GM19372 (cell line): ENCODE measurements at regions not wholly inside any gene's neighbourhood (a gene's known extent, or its start where the extent isn't known, plus 50 kb on each side); places are given as distances from the start of the nearest gene placed in this dataset.
"Not testable (repeated sequence)": the region's sequence is repeated elsewhere in the genome, so short reads cannot be mapped to it uniquely, and the experiment has no call there.

Experiments used
- ATAC-seq: cut with Tn5 transposase; IDR thresholded peaks from one replicate; pipeline ENCODE4 v1.9.1; 2021; ENCODE audit warnings: mild to moderate bottlenecking, low read depth, moderate library complexity; ENCODE audit not compliant: unreplicated experiment

DNA sequence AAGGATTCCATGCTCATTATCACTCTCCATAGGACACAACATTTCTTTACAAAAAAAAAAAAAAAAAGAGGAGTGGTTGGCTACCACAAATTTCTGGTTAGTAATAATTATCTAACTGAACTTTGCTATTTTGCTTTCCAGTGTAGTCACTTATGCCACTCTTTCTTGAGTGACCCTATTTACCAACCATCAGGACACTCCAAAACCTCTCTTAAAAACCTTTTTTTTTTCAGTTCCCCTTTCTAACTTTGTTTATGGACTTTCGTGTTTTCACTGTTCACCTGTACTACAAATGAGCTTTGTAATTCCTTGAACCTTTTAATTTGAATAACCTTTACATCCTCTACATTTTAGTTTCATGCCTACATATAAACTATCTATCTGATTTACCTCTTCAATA is 686.5 kb upstream of the PCDH9 start:
- ATAC-seq: no peak

- no peak for ATAC-seq
Observed at GRCh38 chr13:67914535-67914934, 684.4 kb upstream of the PCDH9 start.

DNA sequence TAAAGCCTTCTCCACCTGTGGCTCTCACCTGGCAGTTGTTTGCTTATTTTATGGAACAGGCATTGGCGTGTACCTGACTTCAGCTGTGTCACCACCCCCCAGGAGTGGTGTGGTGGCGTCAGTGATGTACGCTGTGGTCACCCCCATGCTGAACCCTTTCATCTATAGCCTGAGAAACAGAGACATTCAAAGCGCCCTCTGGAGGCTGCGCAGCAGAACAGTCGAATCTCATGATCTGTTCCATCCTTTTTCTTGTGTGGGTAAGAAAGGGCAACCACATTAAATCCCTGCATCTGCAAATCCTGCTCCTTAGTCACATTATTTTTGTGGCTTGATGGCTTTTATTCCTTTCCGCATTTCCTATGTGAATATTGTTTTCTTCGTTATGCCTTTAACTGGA is 672.8 kb upstream of the PCDH9 start:
- ATAC-seq: not testable (repeated sequence)

DNA sequence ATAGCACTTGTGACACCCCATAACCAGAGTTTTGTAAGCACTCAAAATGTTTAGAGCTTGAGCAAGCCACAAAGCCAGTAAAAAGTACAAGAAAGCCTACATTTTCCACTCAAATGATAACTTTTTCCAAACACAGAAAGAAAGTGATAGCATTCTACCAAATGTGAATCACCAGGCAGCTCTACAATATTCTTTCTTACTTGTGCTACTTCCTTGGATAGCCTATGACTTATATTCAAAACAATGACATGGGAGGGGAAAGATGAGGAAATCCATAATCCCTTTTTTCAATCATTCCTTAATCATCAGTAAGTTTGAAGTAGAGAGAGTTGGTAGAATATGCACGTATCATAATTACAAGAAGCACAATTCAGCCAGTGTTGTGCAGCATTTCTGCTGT is 650.8 kb upstream of the PCDH9 start:
- no peak for ATAC-seq

DNA sequence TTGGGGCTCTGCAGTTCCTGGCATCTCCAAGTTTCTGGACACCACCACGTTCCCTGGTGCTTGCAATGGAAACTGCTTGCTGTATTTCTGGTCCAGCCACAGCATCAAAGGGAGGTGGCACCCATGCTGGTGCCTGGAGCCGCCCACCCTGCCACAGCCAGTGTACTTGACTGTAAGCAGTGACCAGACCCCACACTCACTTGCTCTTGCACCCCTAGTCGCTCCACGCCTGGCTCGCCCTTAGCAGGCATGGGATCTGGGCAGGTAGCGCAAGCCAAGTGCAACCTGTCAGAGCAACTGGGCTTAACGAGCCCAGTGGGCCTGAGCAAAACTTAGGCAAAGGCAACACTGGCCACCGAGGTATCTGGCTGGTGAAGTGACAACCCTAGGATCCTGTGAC is 648.2 kb upstream of the PCDH9 start:
- ATAC-seq: no peak

DNA sequence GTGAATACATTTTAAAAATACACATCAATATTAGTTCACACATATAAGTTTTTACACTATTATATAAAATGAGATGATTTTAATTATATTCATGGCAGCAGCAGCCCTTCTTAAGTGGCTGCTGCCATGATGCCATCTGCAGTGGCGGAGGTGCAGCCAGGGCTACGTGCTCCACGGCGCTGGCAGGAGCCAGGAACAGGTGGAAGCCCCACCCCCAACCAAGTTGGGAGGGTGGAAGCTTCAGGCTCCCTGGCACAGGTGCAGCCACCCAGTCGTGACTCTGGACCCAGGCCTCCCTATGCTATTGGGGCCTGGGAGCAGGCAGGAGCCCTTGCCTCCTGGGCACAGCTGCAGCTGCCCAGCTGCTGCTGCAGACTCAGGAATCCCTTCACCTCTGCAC is 646.9 kb upstream of the PCDH9 start:
- no peak for ATAC-seq

DNA sequence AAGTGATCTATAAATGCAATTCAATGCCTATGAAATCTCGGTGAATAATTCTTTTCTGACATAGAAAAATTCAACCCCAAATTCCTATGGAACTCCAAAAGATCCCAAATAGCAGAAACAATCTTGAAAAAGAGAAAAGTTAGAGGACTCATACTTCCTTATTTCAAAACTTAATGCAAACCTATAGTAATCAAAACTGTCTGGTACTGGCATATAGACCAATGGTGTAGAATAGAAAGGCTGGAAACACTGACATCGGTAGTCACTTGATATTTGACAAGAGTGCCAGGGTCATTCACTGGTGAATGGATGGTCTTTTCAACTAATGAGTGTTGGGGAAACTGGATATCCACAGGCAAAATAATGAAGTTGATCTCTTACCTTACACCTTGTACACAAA is 637.1 kb upstream of the PCDH9 start:
- no peak for ATAC-seq

DNA sequence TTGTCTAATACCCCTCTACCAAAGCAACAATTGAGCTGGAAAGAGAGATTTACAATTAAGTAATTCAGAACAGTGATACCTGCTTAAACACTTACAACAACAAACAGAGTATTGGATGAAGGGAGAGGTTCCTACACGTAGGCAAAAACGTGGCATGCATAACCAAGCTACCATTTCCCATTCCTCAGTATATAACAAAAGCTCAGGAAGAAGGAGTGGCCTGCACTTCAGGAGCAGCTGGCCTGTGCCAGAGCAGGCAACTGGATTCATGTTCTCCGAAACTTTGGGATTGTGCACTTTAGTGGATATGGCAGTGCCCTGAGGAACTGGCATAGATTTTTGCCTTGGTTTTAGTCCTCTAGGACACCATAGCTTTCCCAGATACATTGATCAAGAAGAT is 630.2 kb upstream of the PCDH9 start:
- ATAC-seq: no peak

- ATAC-seq: no peak
Observed at GRCh38 chr13:67859904-67860303, 629.8 kb upstream of the PCDH9 start.

DNA sequence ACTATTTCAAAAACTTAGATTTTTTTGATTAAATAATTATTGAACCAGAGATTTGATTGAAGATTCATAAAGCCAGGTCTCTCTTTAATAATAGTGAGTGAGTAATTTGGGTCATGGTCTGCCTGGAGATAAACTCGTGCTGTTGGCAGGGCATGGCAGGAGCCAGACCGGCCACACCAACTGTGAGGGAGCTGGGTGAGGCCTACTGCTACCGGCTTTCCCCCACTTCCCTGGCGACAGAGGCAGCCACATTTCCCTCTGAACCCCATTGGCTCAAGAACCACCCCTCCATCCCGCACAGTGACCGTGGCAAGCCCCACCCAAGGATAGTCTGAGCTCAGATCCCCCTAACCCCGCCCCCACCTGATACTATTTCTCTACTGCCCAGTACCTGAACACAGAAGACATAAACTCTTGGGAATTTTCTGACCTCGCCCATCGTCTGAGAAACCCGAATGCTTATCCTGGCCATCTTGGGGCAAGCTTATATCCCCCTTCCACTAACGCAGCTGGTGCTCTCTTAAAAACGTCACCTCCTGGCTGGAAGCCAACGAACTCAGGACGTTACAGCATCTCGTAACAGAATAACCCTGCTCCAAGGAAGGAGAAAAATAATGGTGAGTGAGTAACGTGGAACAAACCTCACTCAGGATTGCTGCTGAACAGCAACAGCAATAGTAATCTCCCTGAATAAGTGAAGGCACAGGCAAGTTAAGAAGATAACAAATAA is 627.6 kb upstream of the PCDH9 start:
- ATAC-seq: no peak

- no peak for ATAC-seq
Observed at GRCh38 chr13:67856955-67857354, 626.8 kb upstream of the PCDH9 start.

DNA sequence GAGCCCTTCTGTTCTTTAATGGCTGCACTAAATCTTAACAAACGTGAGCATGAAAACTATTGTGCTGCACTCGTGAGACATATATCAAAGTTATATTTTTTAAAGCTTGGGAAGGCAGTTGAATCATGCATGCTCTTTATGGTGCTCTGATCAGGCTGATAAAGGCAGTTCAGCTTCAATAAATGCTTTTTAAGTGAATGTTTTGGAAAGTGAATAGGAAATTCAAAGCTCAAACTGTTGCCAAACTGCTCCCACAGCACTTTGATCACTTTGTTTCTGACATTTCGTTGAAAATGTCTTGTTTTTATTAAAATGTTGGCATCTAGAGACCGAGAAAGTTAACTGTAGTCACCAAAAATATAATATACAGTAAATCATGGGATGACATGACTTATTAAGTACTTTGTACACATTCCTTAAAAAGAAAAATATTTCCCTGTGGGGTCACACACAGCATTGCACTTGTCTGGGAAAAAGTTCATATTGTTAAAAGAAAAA is 625.7 kb upstream of the PCDH9 start:
- no peak for ATAC-seq

GRCh38 chr13:67854990-67855389 is 624.9 kb upstream of the PCDH9 start:
- ATAC-seq: no peak

DNA sequence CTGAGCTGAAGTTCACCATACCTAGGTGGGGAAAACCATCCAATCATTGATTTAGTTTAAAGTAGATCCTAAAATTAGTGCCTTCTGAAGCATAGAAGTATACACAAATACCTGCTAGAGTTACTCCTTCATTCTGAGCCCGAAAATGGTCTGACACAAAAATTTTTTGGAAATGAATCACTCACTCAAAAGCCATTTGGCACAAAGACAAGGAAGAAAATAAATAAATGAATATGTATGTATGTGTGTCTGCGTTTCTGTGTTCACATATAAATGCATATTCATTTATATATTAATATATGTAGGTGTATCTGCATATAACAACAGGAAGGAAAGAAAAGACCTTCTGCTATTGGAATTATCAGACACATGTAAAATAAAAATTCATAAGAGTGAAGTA is 614.4 kb upstream of the PCDH9 start:
- ATAC-seq: no peak

- no peak for ATAC-seq
Observed at GRCh38 chr13:67841071-67841470, 610.9 kb upstream of the PCDH9 start.

DNA sequence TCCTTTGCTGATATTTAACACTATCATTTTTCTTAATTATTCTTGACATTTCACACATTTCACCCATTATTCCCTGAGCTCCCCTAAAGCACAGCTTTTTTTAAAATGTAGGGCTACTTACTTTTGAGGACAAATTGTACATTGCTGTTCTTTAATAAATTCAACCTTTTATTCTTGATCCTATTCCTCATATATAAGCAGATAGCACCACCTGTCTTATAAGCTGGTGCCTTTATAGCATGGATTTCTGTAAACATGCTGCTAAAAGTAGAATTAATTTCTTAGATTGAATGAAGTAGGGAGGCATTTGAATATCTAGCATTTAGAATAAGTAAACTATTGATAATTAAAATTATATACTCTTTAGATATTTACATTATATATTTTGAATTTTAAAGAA is 603.4 kb upstream of the PCDH9 start:
- no peak for ATAC-seq

DNA sequence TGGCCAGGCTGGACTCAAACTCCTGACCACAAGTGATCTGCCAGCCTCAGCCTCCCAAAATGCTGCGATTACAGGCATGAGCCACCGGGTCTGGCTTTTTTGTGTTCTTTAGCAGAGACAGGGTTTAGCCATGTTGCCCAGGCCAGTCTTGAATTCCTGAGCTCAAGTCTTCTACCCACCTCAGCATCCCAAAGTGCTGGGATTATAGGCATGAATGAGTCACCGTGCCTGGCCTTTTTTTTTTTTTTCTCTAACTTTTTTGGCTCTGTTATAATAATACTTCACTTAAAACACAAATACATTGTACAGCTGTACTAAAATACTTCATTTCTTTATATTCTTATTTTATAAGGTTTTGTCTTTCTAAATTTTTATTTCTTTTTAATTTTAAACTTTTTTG is 599.5 kb upstream of the PCDH9 start:
- ATAC-seq: no peak

DNA sequence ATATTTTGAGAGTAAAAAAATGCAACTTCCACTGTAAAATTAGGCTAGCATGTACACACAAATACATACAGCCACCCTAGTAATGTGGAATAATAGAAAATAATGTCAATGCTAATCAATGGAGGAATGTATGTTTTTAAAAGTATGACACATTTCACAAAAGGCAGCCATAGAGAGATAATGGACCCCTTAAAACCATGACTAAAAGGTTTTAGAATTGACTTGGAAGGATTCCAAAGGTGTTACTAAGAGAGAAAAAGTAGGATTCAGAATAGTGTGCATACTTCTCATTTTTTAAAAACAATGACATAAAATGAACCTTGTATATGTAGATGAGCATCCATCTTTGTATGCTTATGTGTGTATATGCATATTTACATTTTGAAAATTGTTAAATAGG is 597.9 kb upstream of the PCDH9 start:
- ATAC-seq: no peak

DNA sequence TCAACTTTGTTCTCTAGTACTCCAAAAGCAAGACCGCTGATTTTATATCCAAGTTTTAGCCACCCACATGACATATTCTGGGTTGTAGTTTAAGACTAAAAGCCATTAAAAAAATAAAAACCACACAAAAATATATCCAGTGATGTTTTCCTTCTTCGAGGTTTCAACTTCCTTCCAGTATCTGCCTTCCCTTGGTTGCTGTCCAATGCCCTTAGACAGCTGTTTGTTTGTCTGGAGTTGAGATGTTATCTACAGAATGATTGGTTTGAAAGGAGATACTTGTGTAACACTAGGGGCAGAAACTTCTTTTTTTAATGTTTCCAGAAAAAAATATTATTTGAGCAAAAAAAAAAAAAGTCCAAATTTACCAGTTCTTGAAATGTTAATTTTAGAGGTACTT is 591.5 kb upstream of the PCDH9 start:
- ATAC-seq: no peak

DNA sequence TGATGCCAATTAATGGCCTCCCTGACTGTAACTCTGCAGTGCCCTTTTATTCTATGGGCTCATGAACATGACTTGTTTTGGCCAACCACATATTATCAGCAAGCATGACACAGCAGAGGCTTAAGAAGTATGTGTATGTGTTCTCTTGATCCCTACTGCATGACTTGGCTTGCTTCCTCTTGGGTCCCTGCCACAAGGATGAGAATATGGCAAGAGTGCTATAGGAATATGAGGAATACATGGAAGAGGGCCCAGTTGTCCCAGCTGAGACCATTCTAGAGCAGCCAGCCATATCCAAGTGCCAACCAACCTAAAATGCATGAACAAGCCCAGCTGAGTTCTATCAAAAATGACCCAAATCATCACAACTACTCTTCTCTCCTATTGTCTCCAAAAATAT is 576.7 kb upstream of the PCDH9 start:
- ATAC-seq: no peak

DNA sequence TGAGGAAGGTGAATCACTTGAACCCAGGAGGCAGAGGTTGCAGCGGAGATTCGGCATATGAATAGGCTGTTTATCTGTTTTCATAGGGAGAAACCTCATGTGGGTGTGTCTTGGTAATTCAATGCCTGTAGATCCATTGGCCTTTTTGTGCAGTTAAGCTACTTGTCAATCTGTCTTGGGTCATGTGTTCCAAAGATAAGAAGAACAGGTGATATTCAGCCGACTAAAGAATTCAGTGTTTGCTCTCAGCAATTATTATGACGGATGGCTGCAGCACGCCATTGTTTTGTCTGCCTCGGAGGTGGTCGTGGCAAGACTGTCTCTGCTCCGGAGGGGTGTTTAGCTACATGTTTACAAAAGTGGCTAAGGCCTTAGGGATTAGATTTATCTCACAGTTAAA is 573.0 kb upstream of the PCDH9 start:
- ATAC-seq: no peak

DNA sequence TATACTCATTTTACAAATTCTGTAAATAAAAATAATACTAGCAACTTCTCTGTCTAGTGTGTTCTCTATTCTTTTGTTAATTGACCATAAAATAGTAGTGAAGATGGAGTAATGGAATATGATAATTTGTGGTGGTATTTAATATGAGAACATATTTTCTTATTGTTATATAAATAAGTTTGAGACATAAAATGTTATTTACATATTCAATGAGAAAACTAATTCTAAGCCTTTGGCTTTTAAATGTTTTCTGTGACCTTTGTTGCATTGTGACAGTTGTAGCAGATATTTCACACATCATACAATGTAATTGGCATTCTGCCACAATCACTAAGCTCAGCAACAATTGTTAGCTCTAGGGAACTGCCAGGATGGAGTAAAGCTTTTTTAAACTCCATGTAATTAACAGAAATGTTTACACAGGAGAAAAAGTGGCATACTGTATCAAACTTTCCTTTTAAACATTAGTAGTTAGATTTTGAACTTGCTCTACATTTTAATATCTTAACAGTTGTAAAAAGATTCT is 562.1 kb upstream of the PCDH9 start:
- no peak for ATAC-seq

- ATAC-seq: no peak
Observed at GRCh38 chr13:67791047-67791446, 560.9 kb upstream of the PCDH9 start.
